ENCODE measurements at regions not wholly inside any gene's neighbourhood (a gene's known extent, or its start where the extent isn't known, plus 50 kb on each side); places are given as distances from the start of the nearest gene placed in this dataset.

DNA sequence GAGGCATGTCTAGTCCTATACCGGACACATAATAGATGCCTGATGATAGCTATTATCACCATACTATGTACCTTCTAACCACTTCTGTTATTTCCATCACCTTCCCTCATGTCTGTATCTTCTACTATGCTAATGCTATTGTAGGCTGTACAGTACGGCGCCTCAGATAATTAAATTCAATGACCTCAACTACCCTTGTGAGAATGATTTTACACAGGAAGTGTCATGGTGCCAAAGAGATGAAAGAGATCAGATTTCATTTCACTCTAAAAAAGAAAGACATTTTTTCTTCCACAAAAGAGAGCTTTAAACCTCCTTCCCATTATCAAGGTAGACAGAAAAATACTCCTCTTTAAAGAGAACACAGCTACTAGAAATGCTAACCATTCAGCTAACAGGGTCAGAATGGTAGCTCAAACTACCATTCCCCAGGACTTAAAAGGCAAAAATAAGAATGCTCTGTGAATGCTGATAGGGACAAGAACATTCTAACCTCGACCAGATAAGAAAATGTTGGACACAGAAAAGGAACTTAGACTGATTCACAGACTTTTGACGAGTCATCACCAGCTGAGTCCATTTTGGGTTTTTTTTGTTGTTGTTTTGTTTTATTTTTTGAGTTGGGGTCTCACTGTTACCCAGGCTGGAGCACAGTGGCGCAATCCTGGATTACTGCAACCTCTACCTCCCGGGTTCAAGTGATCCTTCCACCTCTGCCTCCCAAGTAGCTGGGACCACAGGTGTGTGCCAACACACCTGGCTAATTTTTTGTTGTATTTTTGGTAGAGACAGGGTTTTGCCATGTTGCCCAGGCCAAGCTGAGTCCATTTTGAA is 99.2 kb upstream of the RAPGEF2 start:
- TF ChIP-seq, protein P1, sequence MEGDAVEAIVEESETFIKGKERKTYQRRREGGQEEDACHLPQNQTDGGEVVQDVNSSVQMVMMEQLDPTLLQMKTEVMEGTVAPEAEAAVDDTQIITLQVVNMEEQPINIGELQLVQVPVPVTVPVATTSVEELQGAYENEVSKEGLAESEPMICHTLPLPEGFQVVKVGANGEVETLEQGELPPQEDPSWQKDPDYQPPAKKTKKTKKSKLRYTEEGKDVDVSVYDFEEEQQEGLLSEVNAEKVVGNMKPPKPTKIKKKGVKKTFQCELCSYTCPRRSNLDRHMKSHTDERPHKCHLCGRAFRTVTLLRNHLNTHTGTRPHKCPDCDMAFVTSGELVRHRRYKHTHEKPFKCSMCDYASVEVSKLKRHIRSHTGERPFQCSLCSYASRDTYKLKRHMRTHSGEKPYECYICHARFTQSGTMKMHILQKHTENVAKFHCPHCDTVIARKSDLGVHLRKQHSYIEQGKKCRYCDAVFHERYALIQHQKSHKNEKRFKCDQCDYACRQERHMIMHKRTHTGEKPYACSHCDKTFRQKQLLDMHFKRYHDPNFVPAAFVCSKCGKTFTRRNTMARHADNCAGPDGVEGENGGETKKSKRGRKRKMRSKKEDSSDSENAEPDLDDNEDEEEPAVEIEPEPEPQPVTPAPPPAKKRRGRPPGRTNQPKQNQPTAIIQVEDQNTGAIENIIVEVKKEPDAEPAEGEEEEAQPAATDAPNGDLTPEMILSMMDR (IDR thresholded peaks at IDR 0.05 in 2 of 3, conservative IDR thresholded peaks at IDR 0.05 in 1 of 3; ENCODE audit: control insufficient read depth in 2 of 3, extremely low read depth in 1 of 3, insufficient read depth in 1 of 3, low read depth in 3 of 3, low read length in 3 of 3) = no peak
- TF ChIP-seq TAF1 (IDR thresholded peaks at IDR 0.05; ENCODE audit: borderline replicate concordance, low read depth, low read length) (no peak), SUZ12 (IDR thresholded peaks at IDR 0.05; ENCODE audit: unreplicated experiment) (no peak), HCFC1 (IDR thresholded peaks at IDR 0.05; ENCODE audit: low read length) (no peak), MYC (IDR thresholded peaks at IDR 0.05; ENCODE audit: insufficient read depth, insufficient read length, insufficient replicate concordance, low read length, severe bottlenecking) (no peak), CBFB (IDR thresholded peaks at IDR 0.05; ENCODE audit: low read depth) (no peak), BRCA1 (IDR thresholded peaks at IDR 0.05; ENCODE audit: low read depth, low read length) (no peak), MLLT1 (IDR thresholded peaks at IDR 0.05) (no peak), BCL11A (IDR thresholded peaks at IDR 0.05; ENCODE audit: low read depth, low read length) (no peak), SREBF2 (IDR thresholded peaks at IDR 0.05; ENCODE audit: low read length) (no peak), CUX1 (IDR thresholded peaks at IDR 0.05; ENCODE audit: insufficient replicate concordance, low read depth, low read length) (no peak), POLR2AphosphoS5 (IDR thresholded peaks at IDR 0.05; ENCODE audit: low read length) (no peak)
- TF ChIP-seq, protein P2, sequence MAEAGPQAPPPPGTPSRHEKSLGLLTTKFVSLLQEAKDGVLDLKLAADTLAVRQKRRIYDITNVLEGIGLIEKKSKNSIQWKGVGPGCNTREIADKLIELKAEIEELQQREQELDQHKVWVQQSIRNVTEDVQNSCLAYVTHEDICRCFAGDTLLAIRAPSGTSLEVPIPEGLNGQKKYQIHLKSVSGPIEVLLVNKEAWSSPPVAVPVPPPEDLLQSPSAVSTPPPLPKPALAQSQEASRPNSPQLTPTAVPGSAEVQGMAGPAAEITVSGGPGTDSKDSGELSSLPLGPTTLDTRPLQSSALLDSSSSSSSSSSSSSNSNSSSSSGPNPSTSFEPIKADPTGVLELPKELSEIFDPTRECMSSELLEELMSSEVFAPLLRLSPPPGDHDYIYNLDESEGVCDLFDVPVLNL (IDR thresholded peaks at IDR 0.05; ENCODE audit: low read depth, low read length) = no peak
